HG02943 (cell line): ENCODE measurements at regions not wholly inside any gene's neighbourhood (a gene's known extent, or its start where the extent isn't known, plus 50 kb on each side); places are given as distances from the start of the nearest gene placed in this dataset.
"Not testable (repeated sequence)": the region's sequence is repeated elsewhere in the genome, so short reads cannot be mapped to it uniquely, and the experiment has no call there.

ENCODE experiments used
- ATAC-seq: cut with Tn5 transposase; IDR thresholded peaks from one replicate; pipeline ENCODE4 v1.9.1; 2021; ENCODE audit warnings: mild to moderate bottlenecking, low read depth, moderate library complexity; ENCODE audit not compliant: unreplicated experiment

DNA sequence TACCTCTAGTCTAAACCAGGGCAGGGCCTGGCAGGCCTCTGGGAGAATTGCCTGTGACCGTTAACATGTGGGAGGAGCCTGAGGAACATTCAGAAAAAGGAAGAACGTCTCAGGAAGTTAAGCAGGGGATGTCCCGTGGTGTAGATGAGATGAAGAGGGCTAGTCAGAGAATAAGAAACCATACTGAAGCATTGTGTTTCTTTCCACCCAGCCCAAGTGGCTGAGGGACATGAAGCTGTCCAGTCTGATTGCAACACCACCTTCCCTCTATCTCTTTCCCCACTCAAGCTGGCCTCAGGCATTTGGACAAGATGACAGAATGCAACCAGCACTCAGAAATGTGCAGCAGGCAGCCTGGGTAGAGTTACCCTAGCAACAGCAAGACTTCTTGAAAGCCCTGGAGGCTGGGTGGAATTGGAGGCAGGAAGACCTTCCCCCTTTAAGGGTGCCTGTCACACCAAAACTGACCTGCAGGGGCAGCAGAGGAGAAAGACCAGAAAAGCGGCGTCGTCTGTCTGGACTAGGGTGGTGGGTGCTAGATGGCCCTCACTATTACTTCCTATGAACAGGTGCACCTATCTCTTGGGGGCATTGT lies 186.1 kb downstream of the UNC5CL start:
- no peak for ATAC-seq

DNA sequence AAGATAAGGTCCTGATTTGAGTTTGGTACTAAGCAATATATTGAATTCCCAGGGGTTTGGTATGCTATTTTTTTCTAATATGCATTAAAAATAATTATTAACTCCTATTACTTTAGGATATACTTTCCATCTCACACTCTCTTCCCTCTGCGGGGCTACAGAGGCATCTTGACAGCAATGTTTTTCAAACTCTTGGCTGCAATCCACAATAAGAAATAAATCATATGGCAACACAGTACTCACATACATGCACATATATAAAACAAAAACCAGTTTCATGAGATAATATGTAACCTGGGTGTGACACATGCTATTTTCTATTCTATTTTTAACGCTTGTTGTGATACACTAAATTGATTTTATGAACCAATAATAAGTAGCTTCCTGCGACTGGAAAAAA lies 189.5 kb downstream of the UNC5CL start:
- no peak for ATAC-seq

GRCh38 chr6:40848868-40849514 lies 190.0 kb downstream of the UNC5CL start:
- ATAC-seq = no peak

DNA sequence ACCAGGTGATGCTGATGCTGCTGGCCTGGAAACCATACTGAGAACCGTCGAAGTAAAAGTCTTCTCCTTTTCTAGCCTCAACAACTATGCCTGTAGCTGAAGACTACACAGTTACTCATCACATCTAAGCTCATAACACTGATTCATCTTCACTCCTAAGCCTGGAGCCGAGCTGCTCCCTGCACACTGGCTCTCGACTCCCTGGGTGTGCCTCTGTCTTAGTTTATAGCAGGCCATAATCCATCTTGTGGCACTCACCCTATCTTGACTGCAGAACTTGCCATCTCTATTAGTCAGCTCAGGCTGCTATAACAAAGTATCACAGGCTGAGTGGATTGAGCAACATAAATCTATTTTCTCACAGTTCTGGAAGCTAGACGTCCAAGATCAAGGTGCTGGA lies 191.0 kb downstream of the UNC5CL start:
- no peak for ATAC-seq

DNA sequence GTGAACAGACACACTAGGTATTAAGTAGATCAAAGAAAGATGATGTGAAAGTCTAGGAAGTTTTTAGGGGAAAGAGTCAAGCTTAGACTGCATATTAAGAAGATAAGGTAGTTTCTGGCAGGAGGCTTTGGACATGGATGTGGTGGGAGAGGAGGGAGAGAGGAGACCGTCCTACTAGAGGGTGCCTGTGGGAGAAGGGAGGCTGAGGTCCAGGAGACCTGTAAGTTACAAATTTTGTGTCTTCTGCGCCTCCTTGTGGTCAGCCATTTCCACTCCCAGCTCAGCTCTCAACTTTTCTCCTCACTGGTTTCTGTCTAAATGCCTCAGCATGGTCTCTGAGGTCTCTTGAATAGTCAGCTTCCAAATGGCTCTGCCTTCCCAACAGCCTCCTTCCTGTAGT lies 193.5 kb downstream of the UNC5CL start:
- ATAC-seq = no peak

DNA sequence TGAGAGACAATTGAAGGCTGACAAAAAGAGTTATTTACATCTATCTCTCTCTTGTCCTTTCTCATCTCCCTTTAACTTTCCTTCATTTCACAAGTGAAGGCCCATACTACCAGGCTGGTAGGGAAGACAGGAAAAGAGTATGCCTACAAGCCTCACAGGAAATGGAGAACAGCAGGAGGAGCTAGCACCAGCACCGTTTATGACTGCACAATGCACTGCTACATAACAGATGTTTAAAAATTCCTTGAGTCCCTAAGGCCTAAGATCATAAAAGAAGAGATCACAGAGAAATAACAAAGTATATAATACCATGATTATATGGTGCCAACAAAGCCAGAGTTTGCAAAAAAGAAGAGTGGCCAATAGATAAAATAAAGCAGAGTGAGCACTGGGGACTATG lies 194.8 kb downstream of the UNC5CL start:
- no peak for ATAC-seq

DNA sequence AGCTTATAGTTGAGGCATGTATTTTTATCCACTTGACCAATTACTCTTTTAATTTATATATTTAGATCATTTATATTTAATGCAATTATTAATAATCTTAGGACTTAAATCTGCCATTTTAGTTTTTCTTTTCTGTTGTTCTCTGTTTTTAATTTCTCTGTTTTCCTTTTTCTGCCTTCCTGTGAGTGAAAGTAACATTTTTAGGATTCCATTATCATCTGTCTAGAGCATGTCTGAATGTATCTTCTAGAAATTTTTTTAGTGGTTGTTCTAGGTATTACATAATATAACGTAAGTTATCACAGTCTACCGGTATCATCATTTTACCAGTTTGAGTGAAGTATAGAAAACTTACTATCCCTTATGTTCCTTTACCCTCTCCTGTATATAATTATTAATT lies 197.3 kb downstream of the UNC5CL start:
- ATAC-seq = no peak

GRCh38 chr6:40832691-40833090 lies 206.3 kb downstream of the UNC5CL start:
- no peak for ATAC-seq

- ATAC-seq = no peak
Measured at GRCh38 chr6:40831381-40831780, 207.6 kb downstream of the UNC5CL start.

DNA sequence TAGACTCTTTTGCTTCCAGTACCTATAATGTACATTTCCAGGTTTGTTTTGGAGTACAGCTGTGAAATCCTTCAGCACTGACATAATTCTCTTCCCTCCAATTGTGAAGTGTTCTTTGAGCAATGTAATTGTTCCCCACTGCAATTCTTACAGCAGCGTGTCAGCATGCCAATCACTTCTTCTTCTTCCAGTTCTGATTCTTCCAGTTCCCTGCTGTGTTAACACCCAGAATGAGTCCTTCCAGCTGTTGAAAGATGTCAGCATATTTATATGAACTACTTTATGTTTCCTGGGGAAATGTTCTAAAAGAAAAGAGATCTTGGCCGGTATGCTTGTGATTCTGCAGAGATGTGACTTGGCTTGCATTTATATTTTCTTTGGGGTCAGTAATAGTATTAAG lies 213.9 kb downstream of the UNC5CL start:
- no peak for ATAC-seq

- not testable (repeated sequence) for ATAC-seq
Measured at GRCh38 chr6:40823917-40824891, 214.8 kb downstream of the UNC5CL start.

- no peak for ATAC-seq
Measured at GRCh38 chr6:40822619-40823018, 216.4 kb downstream of the UNC5CL start.

DNA sequence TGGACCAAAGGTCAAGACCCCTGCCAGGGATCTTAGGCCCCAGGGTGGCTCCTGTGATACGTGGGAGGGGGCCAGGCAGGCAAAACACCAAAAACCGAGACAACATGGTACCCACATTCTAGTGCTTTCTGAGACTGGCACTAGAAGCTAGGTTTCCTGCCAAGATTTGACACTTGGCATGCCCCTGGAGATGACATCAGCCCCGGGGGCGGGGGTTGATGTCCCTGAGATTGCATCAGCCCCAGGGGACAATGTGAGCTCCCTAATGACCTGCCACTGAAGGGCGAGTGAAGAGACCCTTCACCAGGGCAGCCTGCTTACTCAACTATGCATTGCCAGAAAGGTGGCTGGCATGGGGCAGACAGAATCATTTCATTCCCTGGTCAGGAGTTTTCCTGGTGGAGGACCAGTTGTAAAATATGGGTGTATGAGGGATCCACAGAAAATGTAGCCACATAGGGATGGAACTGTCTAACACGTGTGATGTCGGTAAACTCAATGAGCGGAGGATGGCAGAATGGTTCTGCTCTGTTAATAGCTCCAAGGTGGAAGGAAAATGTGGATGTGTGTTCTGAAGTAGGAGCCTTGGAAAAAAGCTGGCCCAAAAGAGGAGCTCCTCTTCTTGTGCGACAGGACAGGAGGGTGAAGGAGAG lies 219.7 kb downstream of the UNC5CL start:
- no peak for ATAC-seq

DNA sequence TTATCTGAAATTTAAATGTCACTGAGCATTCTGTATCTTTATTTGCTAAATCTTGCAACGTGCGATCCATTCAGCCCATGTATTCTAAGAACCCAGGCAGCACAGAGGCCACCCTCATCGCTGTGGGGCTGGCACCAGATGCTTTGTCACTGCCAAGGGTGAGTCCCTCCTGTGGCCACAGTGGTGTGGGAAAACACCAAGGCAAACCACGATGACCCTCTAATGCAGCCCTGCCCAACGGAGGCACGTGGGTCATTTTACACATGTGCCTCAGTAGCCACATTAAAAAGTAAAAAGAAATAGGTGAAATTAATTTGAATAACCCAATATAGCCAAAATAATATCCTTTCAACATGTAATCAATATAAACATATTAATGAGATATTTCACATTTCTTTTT lies 221.7 kb downstream of the UNC5CL start:
- ATAC-seq = no peak

DNA sequence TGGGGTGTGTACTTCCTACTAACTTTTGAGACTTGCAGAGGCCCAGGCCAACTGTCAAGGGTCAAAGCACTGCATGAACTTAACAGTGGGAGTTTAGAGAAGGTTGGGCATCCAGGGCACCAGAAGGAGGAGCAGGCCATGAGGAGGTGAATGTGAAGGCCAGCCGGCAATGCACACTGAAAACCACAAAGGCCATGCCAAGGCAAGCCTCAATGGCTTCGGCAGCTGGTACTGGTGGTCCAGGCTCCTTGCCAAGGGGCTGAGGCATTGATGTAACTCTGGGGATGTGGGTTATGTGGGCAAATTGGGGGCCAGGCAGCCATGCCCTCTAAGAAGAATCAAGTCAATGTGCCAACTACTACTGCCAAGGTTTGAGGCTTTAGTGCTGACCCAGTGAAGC lies 222.4 kb downstream of the UNC5CL start:
- ATAC-seq = no peak

GRCh38 chr6:40815731-40816130 lies 223.3 kb downstream of the UNC5CL start:
- no peak for ATAC-seq

DNA sequence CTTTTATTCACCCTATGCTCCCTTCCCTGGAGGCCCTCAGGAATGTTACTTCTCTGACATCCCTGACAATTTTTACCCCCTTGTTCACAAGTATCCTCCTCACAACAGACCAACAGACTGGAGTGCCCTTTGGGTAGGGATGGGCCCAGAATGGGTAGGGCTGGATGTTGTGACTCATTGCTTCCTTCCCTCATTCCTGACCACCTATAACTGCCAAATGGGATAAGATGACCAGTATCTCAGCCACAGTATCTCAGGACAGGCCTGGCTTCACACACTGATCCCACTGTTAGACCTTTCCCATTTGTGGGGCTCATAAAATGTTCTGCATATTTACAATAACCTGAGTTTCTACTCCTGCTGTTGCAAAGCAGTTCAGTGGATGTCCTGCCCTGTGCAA lies 223.0 kb upstream of the LRFN2 start:
- no peak for ATAC-seq

DNA sequence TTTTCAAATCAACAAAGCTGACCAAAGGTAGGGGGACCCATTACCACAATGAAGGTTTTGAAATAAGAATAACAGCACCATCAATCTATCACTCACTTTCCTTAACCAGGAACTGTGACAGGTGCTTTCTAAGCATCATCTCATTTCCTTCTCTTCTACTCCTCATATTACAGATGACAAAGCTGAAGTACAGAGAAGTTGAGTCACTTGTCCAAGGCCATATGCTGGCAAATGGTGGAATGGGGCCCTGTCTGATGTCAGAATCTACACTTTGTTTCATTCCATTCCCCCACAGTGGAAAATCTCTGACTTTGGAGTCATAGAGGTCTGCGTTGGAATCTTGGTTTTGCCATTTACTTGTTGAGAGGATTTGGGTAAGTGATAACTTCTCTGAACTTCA lies 222.5 kb upstream of the LRFN2 start:
- ATAC-seq = no peak

GRCh38 chr6:40807484-40807883 lies 220.3 kb upstream of the LRFN2 start:
- no peak for ATAC-seq

DNA sequence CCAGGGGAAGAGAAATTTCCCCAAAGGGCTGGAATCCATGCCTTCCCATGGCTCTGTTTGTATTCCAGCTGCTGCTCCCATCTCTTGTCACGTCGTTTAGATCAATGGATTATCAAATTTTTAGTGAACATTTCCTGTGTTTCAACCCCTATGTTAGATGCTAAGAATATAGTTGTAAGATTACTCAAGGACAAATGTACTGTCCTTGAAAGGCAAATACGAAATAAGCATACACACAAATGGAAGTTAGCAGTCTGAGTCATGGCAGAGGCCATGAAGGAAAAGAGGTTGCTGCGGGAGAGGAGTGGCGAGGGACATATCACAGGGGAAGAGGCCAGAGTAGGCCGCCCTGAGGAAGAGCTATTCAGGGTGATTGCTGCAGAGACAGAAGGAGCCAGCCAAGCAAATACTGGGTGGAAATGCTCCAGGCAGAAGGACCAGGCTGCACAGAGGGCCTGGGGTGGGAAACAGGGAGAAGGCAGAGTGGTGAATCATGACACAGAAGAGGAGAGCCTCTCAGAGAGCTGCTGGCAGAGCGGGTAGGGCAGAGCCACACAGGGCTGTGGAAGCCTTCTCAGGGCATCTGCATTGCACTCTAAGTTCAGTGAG lies 219.2 kb upstream of the LRFN2 start:
- no peak for ATAC-seq

- no peak for ATAC-seq
Measured at GRCh38 chr6:40805336-40805735, 218.2 kb upstream of the LRFN2 start.
